Jurkat, Clone E6-1 (cell line): ENCODE measurements at regions not wholly inside any gene's neighbourhood (a gene's known extent, or its start where the extent isn't known, plus 50 kb on each side); places are given as distances from the start of the nearest gene placed in this dataset.
"Not testable (repeated sequence)": the region's sequence is repeated elsewhere in the genome, so short reads cannot be mapped to it uniquely, and the experiment has no call there.

Experiments
- DNase-seq: peaks from one replicate; pipeline ENCODE4 v3.0.0-alpha.2; 2011; ENCODE audit warnings: low read depth, low spot score
- H3K4me3 ChIP-seq: 2 replicates; pipeline ENCODE4 v1.5.1; 2011; ENCODE audit warnings: mild to moderate bottlenecking, low read length, control low read depth, moderate library complexity

DNA sequence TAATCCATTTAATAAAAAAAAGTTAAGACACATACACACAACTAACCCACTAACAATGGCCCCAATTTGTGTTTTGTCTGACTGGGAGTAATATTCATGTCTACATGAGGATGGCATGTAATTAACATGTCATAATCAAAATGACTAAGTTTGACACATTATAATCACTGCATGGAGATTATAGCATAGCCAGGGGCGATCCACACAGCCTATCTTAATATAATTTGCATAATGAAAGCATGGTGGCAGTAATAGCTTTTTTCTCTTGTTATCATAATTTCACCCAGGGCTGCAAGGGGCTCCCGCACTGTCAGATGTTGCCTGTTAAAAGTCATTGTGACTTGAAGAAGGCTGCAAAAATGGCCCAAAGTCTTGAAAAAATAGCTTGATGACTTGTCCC lies 243.7 kb downstream of the SMAD2 start:
- no peak for DNase-seq

GRCh38 chr18:47683774-47684173 lies 246.7 kb downstream of the SMAD2 start:
- DNase-seq, result no peak
- no peak overlapping the region for H3K4me3 ChIP-seq

More for the DNA sequence above, 243.7 kb downstream of the SMAD2 start:
- no peak overlapping the region for H3K4me3 ChIP-seq

- no peak for DNase-seq
- H3K4me3 ChIP-seq, result no peak overlapping the region
Observed at GRCh38 chr18:47682876-47683275, 247.6 kb downstream of the SMAD2 start.

DNA sequence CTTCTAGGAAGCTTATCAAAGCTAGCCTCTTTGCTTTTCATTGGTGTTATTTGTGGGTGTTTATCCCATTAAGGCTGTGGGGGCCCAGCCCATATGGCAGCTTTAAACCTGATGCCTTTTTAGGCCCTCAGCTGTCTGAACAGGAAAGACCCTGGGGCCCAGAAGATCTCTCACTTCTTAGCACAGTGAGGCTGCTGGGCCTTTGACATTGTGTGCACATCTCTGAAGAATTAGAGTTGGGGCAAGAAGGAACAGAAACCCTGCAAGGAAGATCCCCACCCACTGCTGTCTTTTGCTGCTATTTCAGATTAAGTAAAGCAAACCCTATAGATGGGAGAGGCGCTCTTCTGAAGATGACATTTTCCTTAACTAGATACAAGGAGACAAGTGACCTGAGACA lies 250.0 kb downstream of the SMAD2 start:
- H3K4me3 ChIP-seq, result no peak overlapping the region
- no peak for DNase-seq

DNA sequence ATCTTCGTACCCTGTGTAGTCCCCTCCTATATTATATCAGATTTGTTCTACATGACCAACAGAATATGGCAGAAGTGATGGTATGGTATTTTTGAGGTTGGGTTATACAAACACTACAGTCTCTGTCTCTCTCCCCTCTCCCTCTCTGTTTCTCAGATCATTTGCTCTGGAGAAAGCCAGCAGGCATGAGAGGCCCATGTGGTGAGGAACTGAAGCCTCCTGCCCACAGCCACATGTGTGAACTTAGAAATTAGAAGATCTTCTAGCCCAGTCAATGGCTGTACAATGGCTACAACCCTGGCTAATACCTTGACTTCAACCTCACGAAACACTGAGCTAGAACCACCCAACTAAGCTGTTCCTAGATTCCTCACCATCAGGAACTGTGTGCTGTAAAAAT lies 250.6 kb downstream of the SMAD2 start:
- DNase-seq, result no peak
- H3K4me3 ChIP-seq, result no peak overlapping the region

- no peak for DNase-seq
- H3K4me3 ChIP-seq, result no peak overlapping the region
Observed at GRCh38 chr18:47677952-47678351, 252.5 kb downstream of the SMAD2 start.

- no peak overlapping the region for H3K4me3 ChIP-seq
- no peak for DNase-seq
Observed at GRCh38 chr18:47669815-47670214, 260.6 kb downstream of the SMAD2 start.

GRCh38 chr18:47658498-47658897 lies 272.0 kb downstream of the SMAD2 start:
- no peak overlapping the region for H3K4me3 ChIP-seq
- no peak for DNase-seq

GRCh38 chr18:47654988-47655387 lies 275.5 kb downstream of the SMAD2 start:
- no peak for DNase-seq
- H3K4me3 ChIP-seq, result no peak overlapping the region

DNA sequence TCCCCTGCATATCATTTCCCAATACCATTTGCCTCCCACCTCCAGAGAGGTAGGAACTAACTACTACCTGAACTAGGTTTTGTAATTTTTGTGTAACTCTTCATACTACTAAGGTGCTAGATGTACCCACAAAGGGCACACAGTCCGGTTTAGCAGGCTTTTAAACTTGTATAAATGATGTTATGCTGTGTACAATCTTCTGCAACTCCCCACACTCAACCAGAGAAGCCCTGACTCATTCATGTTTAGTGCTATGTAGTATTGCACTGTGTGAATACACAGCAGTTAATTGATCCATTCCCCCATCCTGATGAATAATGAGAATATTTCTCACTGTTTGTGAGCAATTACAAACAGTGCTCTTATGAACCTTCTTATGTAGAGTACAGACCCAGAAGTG lies 285.6 kb downstream of the SMAD2 start:
- no peak overlapping the region for H3K4me3 ChIP-seq
- DNase-seq, result no peak

DNA sequence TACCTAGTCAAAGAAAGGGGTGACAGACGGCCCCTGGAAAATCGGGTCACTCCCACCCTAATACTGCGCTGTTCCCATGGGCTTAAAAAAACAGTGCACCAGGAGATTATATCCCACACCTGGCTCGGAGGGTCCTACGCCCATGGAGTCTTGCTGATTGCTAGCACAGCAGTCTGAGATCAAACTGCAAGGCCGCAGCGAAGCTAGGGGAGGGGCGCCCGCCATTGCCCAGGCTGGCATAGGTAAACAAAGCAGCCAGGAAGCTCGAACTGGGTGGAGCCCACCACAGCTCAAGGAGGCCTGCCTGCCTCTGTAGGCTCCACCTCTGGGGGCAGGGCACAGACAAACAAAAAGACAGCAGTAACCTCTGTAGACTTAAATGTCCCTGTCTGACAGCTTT lies 292.9 kb downstream of the SMAD2 start:
- H3K4me3 ChIP-seq, DNase-seq: not testable (repeated sequence)

- DNase-seq, result no peak
Observed at GRCh38 chr18:47635416-47635815, 295.0 kb downstream of the SMAD2 start.

GRCh38 chr18:47632970-47633635 lies 297.4 kb downstream of the SMAD2 start:
- DNase-seq, result no peak
- no peak overlapping the region for H3K4me3 ChIP-seq

More at GRCh38 chr18:47635416-47635815, 295.0 kb downstream of the SMAD2 start:
- no peak overlapping the region for H3K4me3 ChIP-seq

DNA sequence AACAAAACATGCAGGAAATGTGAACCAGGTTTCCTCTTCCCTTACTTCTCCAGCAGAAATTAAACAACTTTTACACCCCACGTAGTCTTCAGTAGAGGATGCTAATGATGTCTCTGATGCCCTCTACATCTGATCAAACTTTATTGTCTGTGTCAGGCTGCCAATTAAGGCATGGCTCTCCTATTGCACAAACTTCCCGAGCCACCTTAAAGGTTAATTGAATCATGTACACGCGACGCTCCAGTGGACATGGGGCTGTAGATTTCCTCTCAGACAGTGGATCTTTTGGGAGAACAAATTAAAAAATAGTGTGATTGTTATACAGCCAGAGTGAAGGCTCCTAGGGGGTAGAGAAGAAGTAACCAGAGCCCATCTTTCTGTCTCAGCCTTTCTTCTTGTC lies 301.6 kb downstream of the SMAD2 start:
- no peak for DNase-seq
- no peak overlapping the region for H3K4me3 ChIP-seq

DNA sequence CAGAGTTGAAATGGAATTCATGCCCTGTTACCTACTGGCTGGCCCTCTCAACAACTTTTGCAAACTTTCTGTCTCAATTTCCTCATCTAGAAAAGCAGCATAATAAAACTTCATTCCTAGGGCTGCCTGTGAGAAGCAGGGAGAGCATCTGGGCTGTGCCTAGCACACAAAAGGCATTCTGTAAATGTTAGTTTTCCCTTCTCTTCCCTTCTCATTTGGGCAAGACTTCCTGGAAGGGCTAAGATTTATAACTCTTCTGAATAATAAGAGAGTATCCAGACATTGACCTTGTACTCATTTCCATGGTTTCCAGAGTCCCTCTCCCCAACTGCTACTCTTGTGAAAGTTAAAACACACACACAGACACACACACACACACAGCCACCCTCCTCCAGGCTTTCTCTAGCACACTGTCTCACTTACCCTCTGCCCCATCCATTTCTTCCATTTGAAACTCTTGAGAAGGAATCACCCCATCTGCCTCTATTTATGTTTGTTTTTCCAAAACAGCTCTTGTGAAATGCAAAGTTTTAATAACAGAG lies 302.1 kb downstream of the SMAD2 start:
- DNase-seq, result no peak
- no peak overlapping the region for H3K4me3 ChIP-seq

GRCh38 chr18:47627030-47627429 lies 303.4 kb downstream of the SMAD2 start:
- no peak overlapping the region for H3K4me3 ChIP-seq
- no peak for DNase-seq

DNA sequence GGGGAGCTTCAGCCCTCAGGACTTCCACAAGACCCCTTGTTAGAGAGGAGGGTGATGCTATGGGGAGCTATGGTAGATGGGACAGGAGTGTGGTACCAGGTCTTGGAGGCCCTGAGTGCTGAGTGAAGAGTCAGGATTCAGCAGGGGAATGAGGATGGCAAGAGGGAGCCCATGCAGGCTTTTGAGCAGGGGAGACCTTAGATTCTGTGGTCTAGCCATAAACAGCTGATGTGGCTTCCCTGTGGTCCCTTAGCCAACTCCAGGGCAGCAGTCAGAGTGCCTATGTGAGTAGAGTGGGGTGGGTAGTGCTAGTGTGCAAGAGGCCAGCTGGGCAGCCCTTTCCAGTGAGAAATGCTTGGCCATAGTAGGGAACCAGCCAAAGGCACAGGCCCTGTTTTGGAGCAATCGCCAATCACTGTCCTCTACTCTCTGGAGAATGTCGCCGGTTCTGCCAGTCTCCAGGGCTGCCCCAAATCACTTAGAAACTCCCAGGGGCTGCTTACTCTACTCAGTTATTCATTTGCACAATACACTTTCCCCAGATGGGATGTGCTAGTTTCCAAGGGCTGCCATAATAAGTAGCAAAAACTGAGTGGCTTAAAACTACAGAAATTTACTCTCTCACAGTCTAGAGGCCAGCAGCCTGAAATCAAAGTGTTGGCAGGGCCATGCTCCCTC lies 310.5 kb downstream of the SMAD2 start:
- DNase-seq, result no peak
- H3K4me3 ChIP-seq, result no peak overlapping the region

DNA sequence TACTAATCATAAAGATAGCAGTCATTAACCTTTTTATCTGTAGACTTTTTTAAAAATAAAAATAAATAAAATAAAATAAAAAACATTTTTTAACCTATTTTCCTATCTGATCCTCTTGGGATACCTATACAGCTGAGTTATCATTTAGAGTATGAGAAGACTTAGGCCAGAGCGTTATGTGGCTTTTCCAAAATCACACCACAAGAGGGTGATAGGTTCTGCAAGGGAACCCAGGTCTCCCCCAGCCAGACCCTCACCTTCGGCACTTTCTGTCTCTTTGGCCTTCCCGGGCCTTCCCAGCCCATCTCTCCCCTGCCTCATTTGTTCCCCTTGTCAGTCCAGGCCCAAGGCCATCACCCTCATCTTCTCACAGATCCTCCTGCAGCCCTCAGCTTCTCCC lies 311.7 kb downstream of the SMAD2 start:
- no peak for DNase-seq
- no peak overlapping the region for H3K4me3 ChIP-seq

DNA sequence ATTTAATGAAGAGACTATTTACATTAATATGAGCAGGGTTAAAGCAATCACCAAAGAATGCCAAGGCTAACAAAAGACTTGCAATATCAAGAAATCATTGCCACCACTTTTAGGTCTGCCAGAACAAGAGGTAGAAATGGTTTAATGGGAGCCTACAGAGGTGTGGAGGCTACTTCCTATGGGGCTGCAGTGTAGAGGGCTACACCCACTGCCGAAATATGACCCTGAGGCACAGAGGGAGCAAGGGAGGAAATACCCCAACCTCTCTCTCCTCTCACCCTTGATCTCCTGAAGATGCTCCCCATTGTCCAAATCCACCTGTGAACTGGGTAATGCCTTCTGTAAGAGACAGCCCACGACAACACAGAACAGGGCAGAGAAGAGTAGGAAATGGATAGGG lies 315.4 kb downstream of the SMAD2 start:
- no peak overlapping the region for H3K4me3 ChIP-seq
- no peak for DNase-seq

- no peak overlapping the region for H3K4me3 ChIP-seq
- DNase-seq, result no peak
Observed at GRCh38 chr18:47613929-47614328, 316.5 kb downstream of the SMAD2 start.

DNA sequence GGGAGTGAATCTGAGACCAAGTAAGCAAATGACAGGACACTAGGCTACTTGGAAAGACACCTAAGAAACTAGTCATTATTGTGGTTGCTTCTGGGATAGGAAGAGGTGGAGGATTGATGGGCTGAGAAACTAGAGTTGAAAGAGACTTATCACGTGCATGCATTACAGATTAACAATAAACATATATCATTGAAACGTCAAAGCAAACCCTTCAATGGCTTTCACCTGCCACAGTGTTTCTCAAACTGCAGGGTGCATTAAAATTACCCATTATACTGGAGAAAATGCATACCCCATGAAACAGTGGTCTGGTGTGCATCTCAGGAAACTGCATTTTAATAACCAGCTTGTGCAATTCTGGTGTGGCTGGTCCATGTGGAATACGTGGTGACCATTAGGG lies 318.8 kb downstream of the SMAD2 start:
- DNase-seq, result no peak
- H3K4me3 ChIP-seq, result no peak overlapping the region
